ENCODE measurements at regions not wholly inside any gene's neighbourhood (a gene's known extent, or its start where the extent isn't known, plus 50 kb on each side); places are given as distances from the start of the nearest gene placed in this dataset.

DNA sequence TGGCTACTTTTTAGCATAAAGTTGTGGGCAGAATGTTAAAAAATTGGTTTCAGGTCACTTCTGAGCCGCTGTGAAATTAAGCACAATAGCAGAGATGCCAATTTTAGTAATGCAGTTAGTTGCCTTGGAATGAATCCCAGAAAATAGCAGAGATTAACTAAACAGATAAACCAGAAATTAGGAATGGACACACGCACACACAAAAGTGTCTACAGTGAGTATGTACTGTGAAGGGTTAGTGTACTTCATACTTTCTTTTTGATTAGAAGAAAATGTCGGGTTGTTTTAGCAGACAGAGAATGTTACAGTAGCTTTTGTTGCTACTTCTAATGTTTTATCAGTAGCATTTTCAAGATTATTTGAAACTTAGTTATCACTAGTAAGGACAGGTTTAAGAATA lies 106.7 kb downstream of the LEPR start:
- ATAC-seq (no peak), DNase-seq (no peak)
- no peak for TF ChIP-seq CTCF (IDR thresholded peaks at IDR 0.05)
- ChIA-PET CTCF (no interaction called here), POLR2A (no interaction called here)
- Mint-ChIP-seq H3K27ac (no peak overlapping the region), H3K4me3 (no peak overlapping the region), H3K36me3 (ENCODE audit: low read depth) (no peaks in the 10 kb centered on the region), H3K27me3 (peaks cover 36% of the 10 kb centered on the region), H3K9me3 (no peaks in the 10 kb centered on the region), H3K4me1 (ENCODE audit: low read depth) (peaks cover 7% of the 10 kb centered on the region)
- intact Hi-C loops (cut with micrococcal nuclease), result no loop called here

DNA sequence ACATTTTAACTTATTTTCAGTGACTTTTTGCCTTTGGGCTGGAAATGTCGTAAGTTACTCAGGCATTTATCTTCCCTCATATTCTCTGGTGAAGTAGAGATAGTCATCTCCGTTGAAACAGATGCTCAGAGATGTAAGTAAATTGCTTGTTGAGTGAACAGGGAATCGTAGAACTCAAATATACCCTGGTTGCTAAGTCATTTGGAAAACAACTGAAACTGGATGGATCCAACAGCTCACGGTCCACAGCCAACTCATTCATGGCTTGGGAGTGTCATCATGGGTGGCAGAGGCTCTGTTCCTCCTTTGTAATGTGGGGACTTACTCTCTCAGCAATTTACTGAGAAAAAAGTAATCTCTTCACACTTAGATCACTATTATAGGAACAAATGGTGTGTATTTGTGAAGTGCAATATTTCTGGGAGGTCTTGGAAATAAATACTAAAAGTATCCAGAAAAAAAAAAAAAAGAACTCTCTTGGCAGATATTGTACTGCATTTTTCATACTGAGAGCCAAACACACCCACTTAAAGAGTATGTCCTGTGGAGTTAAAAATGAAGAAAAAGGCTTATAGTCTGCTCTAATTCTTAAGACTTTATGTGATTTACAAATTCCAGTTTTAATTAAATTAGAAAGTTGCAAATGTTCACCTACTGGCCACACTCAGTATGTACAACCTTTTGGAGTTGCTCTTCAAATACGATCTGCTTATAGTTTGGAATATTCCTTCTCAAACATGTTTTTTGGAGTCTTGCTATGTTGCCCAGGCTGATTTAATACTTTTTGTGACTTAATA lies 107.4 kb downstream of the LEPR start:
- Mint-ChIP-seq H3K9me3 (no peaks in the 10 kb centered on the region), H3K36me3 (ENCODE audit: low read depth) (no peaks in the 10 kb centered on the region), H3K4me3 (no peak overlapping the region), H3K27me3 (peaks cover 34% of the 10 kb centered on the region), H3K4me1 (ENCODE audit: low read depth) (peaks cover 7% of the 10 kb centered on the region), H3K27ac (no peak overlapping the region)
- ATAC-seq (no peak), DNase-seq (no peak)
- ChIA-PET POLR2A (no interaction called here), CTCF (no interaction called here)
- intact Hi-C loops (cut with micrococcal nuclease), result no loop called here
- TF ChIP-seq CTCF (IDR thresholded peaks at IDR 0.05), result no peak

DNA sequence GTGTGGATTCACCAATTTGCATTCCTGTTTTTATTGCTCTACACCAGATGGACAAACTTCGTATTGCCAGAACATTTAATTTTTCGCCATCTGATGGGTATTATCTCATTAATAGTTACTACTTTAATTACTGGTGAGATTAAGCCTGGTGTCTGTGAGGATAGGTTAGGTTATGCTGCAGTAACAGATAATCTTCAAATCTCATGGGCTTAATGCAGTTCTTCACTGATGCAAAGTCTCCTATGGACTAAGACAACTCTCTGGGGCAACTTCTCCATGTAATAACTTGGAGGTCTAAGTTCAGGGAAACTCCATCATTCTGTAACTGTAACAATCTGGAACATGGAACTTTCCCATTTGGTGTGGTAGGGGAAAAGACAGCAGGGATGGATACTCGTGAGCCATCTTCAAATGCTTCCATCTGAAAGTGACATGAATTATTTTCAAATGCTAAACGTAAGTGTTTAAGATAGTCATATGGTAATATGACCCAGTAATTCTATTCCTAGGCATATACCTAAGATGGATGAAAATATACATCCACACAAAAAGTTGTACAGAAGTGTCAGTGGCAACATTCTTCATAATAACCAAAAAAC lies 111.6 kb downstream of the LEPR start:
- Mint-ChIP-seq H3K27me3 (peaks cover 10% of the 10 kb centered on the region), H3K9me3 (no peaks in the 10 kb centered on the region), H3K4me1 (ENCODE audit: low read depth) (no peaks in the 10 kb centered on the region), H3K4me3 (no peak overlapping the region), H3K27ac (no peak overlapping the region), H3K36me3 (ENCODE audit: low read depth) (no peaks in the 10 kb centered on the region)
- ChIA-PET POLR2A (no interaction called here), CTCF (no interaction called here)
- intact Hi-C loops (cut with micrococcal nuclease), result no loop called here
- DNase-seq (no peak), ATAC-seq (no peak)
- TF ChIP-seq CTCF (IDR thresholded peaks at IDR 0.05), result no peak

- intact Hi-C loops (cut with micrococcal nuclease), result no loop called here
- no peak for DNase-seq
- H3K27ac Mint-ChIP-seq, result no peak overlapping the region
- ChIA-PET CTCF (interaction anchor here (1.2 kb wide), 1 partner anchor 152 kb away, joined by 3 read pairs; no protein-coding TSS in a partner anchor), POLR2A (no interaction called here)
- TF ChIP-seq CTCF (IDR thresholded peaks at IDR 0.05), result no peak
- no peak overlapping the region for H3K4me3 Mint-ChIP-seq
- peaks cover under 1% of the 10 kb centered on the region for H3K27me3 Mint-ChIP-seq
- no peaks in the 10 kb centered on the region for H3K9me3 Mint-ChIP-seq
- no peaks in the 10 kb centered on the region for H3K36me3 Mint-ChIP-seq (ENCODE audit: low read depth)
- no peak for ATAC-seq
- H3K4me1 Mint-ChIP-seq (ENCODE audit: low read depth), result no peaks in the 10 kb centered on the region
Measured at GRCh38 chr1:65535981-65536380, 115.5 kb downstream of the LEPR start.

DNA sequence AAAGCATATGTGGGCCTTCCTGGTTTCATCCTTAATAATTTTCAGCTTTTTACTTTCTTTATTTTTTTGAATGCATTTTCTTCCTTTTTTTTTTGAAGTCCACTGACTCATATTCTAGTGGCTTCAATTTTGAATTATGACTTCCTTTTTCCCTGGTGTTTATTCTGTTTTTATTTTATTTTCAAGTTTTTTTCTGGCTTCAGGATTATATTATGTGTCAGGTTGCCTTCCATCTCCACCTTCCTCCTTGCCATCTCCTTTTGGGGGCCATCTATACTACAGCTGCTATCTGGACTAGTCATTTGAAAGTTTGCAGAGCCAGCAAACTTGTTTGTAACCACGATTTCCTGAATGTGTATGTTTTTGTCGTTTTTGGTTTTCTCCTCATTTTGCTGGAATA lies 117.6 kb downstream of the LEPR start:
- POLR2A ChIA-PET, result no interaction called here
- DNase-seq (no peak), ATAC-seq (no peak)
- no peaks in the 10 kb centered on the region for H3K36me3 Mint-ChIP-seq (ENCODE audit: low read depth)
- H3K27me3 Mint-ChIP-seq, result no peaks in the 10 kb centered on the region
- no peak overlapping the region for H3K27ac Mint-ChIP-seq
- no peak overlapping the region for H3K4me3 Mint-ChIP-seq
- no peaks in the 10 kb centered on the region for H3K4me1 Mint-ChIP-seq (ENCODE audit: low read depth)
- intact Hi-C loops (cut with micrococcal nuclease), result no loop called here
- H3K9me3 Mint-ChIP-seq, result peaks cover 4% of the 10 kb centered on the region
- TF ChIP-seq CTCF (IDR thresholded peaks at IDR 0.05), result no peak
- CTCF ChIA-PET, result no interaction called here
